SW 1271 (cell line): ENCODE measurements at regions not wholly inside any gene's neighbourhood (a gene's known extent, or its start where the extent isn't known, plus 50 kb on each side); places are given as distances from the start of the nearest gene placed in this dataset.
A peak's percentile ranks its signal among the peaks of the same experiment; 100 is the strongest.

Experiments
- DNase-seq, 2 experiments: peaks; one replicate each; lab custom pipeline; 2025; lab: John Stamatoyannopoulos, UW

- DNase-seq, result peak; percentile 71 to 83
Measured at GRCh38 chr4:55175779-55176231, 50.4 kb upstream of the KDR start.

DNA sequence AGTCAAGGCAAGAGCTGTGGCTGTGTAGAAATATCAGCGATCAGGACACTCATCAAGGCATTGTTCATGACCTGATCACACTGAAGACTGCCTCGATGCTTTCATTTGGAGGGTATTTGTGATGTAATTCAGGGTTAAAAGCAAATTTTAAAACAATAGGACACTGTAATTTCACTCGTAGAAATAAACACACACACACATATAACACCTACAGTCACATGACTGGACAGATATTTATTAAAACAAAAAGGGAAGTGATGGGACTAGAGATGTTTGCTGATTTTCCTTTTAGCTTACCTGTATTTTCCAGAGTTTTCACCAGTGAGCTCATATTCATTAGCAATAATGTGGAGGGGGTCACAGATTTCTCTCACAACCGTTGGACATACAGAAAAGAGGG is 51.1 kb upstream of the KDR start:
- DNase-seq, result no peak

- no peak for DNase-seq
Measured at GRCh38 chr4:55177461-55177860, 52.1 kb upstream of the KDR start.

- DNase-seq, result no peak
Measured at GRCh38 chr4:55178226-55179005, 53.0 kb upstream of the KDR start.

DNA sequence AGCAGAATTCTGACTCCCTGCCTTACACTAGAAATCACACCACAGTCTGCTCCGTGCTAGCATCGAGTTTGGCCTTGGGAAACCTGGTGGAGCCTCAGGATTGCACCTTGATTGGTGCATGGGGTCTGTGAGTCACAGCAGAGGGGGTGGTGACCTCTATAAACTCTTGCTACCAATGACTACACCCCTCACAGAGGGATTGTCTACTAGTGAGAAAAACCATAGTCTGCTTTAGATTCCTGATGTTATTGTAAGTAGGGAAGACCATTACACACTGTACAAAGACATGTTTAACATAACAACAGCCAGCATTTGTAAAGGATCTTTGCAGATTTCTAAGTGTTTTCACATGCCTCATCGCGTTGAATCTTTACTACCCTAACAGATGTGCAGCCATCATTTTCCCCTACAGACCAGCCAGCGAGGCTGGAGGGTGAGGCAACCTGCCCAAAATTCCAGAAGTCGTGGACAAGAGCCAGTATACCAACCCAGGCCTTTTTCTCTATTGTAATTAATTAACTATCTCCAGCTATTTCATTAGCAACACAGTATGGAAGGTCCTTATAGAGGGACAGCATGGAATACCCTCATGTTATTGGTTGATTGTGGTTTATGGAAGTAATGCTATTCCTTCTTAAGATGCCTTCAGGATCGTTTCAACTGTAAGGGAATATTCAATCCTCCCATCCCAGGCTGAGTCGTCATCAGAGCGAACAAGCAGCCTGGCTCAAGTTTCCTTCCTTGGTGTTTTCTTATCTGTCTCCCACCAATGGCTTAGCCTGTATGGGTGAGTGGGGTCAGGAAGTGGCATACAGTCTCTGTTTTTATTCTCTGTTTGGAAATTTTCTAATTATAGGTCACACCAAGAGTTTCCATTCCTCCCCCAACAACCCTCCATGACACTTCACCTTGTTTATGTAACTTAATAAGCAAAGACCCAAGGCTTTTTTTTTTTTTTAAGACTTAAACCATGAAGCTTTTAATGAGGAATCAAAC is 55.9 kb upstream of the KDR start:
- no peak for DNase-seq

DNA sequence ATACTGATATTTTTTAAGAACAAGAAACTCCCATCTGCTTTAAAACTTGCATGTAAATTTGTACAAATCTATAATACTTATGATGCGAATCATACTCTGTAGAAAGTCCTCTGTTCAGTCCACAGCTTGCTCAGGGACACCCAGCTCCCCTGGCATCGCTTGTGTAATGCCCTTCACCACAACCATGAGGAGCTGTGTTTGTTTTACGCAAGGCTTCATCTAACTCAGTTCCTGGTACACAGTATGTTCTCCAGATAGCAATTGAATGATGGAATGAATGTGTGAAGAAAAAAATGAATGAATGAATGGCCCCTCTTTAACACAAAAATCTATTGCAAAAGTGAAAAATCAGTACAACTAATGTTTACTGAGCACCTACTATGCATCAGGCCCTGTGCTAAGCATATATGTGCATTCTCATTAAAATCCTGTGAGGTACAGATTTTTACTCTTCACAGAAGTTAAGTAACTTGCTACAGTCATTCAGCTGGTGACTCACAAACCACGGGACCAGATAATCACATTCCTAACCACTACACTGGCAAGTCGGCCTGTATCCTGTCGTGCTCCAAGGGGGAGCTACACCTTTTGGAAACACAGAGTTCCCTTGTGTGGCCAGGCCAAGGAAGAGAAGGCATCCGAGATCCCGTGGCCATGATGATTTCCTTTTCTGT is 58.7 kb upstream of the KDR start:
- DNase-seq, result peak; percentile 58 to 81

GRCh38 chr4:55184600-55185523 is 59.5 kb upstream of the KDR start:
- no peak for DNase-seq

GRCh38 chr4:55186123-55186522 is 60.7 kb upstream of the KDR start:
- peak in 1 of 2 experiments; percentile 14 for DNase-seq

DNA sequence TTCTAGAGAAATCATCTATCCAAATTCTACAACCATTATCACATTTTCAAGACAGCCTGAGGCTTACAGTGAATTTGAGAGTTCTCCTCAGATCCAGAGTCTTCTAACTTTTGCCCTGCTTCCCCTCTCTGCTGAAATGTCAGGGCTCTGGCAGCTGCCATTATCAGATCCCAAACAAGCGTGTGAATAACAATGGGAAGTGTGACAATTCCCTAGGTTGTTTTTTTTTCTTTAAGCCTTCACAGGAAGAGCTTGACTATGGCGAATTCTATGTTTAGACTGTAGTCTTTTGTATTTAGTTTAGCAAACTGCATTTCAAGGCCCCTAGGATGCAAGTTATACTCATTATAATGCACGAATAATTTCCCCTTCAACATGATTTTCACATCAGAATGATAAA is 61.3 kb upstream of the KDR start:
- no peak for DNase-seq

DNA sequence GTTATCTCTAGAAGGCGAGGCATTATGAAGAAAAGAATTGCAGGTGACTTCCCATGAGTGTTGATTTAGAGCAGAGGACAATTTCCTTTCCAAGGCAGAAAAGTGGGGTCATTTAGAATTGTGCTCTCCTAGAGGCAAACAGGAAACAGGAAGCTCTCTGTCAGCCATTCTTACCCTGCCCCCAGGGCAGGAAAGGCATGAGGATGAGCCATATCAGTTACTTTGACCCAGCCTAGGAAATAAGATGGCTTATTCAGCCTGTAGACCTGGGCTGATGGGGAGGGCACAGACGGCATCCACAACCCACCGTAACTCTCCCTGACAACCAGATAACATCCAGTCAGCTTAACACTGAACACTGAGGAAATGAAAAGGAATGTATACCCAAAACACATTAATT is 88.8 kb upstream of the KDR start:
- peak in 1 of 2 experiments; percentile 11 for DNase-seq

DNA sequence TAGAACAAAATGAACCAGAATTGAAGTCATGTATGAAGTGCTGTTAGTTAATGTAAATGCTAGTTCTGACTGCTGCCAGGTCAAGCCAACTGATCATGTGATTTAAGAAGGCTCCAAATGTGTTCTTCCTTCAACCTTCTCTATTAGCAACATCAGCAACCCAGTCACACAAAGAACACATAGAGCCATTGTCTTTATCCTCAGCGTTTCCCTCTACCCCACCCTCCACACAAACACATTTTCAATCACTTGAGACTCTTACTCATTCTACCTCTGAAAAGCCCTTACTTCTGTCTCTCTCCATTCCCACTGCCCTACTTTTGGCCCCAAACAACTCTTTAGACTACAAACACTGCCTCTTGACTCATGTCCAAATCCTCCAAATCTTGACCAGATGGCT is 89.7 kb upstream of the KDR start:
- DNase-seq, result no peak

DNA sequence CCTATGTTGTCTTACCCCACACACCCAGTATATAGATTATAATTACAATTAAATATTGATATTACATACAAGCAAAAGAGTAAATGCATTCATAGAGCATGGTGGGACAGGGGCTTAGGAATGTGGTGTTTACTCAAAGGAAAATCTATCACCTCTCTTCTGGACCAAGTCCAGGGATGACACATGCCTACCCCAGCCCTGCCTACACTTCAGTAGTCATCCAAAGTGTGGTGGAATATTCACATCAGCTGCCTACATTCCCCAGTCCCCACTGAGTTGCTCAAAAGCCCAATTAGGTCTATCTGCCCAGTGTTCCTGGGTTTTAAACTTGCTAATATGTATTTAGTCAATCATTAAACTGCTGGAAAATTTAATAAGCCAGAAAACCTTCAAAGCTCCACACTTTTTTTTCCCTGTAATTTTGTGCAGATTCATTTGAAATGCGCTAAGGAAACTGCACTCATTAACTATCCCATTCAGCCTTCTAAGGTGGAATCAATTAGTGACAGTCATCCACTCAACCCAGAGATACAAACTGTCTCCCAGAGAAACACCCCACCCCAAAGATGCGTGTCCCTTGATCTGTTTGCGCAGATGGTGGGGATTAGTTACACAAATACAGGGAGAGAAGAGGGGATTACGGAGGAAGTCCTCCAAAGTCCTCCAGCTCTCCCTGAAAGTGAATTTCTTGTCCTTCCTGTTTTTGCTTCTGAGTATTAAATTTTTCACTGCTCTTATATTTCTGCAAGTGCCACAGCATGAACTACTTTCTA is 91.7 kb upstream of the KDR start:
- no peak for DNase-seq

DNA sequence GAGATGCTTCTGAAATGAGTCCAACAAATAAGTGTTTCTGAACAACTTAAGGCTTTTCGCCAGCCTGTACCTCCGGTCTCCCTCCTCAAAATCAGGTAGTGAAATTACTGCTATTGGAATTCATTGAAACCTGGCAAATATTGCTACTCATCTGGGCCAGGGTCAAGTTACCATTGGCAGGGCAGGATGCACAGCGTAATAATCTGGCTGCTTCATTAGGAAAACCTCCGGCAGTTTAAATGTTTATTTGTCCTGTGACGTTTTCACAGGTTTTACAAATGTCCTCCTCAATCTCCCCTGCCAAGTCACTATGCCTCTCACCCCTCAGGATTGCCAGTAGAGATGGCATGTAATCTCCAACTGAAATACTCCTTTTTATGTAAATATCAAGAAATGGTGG is 92.6 kb upstream of the KDR start:
- no peak for DNase-seq

GRCh38 chr4:55237839-55238238 is 108.2 kb upstream of the SRD5A3 start:
- no peak for DNase-seq

GRCh38 chr4:55238407-55238806 is 107.6 kb upstream of the SRD5A3 start:
- no peak for DNase-seq

- DNase-seq, result no peak
Measured at GRCh38 chr4:55241461-55241860, 104.6 kb upstream of the SRD5A3 start.

DNA sequence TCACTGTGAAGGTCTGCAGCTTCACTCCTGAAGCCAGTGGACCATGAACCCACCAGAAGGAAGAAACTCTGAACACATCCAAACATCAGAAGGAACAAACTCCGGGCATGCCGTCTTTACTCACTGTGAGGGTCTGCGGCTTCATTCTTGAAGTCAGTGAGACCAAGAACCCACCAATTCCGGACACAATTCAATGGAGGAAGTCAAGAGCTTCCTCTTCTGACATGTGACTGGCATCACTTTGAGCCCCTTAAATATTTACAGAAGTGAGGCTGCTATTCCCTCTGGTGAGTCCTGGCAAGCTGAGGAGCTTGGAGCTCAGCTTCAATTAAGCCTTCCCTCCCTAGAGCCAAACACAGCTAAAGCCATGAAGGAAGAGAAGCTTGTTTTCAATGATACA is 103.5 kb upstream of the SRD5A3 start:
- no peak for DNase-seq

- no peak for DNase-seq
Measured at GRCh38 chr4:55247521-55247920, 98.5 kb upstream of the SRD5A3 start.

DNA sequence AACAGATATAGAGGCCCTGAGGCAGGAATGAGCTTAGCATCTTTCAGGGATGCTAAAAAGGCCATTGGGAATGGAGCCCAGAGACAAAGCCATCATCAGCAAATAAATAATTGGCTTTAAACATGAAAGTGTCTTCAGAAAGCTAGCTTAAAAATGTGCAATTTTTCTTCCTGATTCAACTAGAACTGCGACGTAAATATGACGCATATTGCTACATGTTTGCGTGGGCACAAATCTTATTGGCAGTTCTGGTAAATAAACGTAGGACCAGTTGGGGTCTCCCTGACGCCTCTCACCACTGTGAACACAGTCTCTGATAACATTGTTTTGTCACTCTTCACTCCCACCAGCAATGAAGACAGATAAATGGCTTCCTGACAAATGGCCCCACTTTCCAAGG is 97.3 kb upstream of the SRD5A3 start:
- no peak for DNase-seq

GRCh38 chr4:55249476-55249875 is 96.6 kb upstream of the SRD5A3 start:
- no peak for DNase-seq

DNA sequence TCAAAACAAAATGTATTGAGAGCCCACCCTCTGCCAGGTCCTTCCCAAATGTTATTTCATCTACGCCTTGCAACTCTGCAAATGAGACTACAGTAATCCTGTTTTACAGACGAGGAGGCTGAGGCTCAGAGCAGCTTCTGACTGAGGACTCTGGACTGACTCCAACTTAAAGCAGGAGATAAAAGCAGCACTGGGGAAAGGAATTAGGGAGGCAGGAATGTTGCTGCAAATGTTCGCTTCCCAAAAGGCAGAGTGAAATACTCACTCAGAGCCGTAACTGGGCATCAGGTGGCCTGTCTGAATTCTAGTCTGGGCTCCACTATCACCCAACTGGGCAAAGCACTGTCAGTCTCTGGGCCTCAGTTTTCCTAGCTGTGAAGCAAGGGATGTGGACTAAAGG is 94.7 kb upstream of the SRD5A3 start:
- no peak for DNase-seq
